MM.1S (cell line): ENCODE measurements at regions not wholly inside any gene's neighbourhood (a gene's known extent, or its start where the extent isn't known, plus 50 kb on each side); places are given as distances from the start of the nearest gene placed in this dataset.

ENCODE experiments used
- EZH2 ChIP-seq: fragments of 300-600 bp; sonication (generic); optimal IDR thresholded peaks from 2 replicates; pipeline ENCODE3; 2017; ENCODE audit warnings: low read depth, mild to moderate bottlenecking, antibody characterized with exemption, low read length, mixed read lengths
- TF ChIP-seq, protein P1 (sequence below): fragments of 300-600 bp; sonication (generic); IDR thresholded peaks from 2 replicates; pipeline ENCODE4 v1.5.1; 2016; ENCODE audit warnings: antibody characterized with exemption, low read length, mixed read lengths

DNA sequence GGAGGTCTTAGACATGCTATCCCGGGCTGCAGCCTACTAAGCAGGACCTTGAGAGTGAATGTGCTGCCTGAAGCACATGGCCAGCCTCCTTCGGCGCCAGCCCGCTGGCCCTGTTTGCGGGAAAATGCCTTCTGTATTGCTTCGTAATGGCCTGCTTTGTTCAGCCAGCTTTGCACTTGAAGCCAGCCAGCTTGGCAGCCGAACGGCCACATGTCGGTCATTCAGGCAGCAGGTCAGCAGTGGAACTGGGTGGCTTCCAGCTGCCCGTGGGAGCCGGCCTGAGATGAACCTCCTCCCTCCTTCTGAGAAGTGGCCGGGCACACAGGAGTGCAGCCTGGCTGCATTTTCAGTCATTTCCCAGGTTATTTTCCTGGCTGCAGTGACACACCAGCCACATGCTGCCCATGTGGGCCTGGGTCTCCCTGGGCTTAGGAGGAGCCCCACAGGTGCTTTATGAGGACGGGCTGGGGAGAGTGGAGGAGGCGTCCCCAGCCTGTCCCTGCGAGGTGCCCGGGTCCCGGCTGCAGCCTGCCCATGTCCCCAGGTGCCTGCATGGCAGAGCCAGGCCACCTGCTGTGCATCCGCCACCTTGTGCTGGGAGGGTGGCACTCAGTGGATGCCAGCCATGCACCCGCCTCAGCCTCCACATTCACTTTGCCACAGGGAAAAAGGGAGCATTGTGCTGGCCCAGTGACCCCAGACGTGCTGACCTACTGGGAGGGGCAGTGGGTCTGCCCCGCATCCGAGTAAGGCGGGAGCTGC is 103.5 kb downstream of the SIK1 start:
- TF ChIP-seq, protein P1, sequence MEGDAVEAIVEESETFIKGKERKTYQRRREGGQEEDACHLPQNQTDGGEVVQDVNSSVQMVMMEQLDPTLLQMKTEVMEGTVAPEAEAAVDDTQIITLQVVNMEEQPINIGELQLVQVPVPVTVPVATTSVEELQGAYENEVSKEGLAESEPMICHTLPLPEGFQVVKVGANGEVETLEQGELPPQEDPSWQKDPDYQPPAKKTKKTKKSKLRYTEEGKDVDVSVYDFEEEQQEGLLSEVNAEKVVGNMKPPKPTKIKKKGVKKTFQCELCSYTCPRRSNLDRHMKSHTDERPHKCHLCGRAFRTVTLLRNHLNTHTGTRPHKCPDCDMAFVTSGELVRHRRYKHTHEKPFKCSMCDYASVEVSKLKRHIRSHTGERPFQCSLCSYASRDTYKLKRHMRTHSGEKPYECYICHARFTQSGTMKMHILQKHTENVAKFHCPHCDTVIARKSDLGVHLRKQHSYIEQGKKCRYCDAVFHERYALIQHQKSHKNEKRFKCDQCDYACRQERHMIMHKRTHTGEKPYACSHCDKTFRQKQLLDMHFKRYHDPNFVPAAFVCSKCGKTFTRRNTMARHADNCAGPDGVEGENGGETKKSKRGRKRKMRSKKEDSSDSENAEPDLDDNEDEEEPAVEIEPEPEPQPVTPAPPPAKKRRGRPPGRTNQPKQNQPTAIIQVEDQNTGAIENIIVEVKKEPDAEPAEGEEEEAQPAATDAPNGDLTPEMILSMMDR: no peak
- TF ChIP-seq EZH2: no peak
